ENCODE measurements at regions not wholly inside any gene's neighbourhood (a gene's known extent, or its start where the extent isn't known, plus 50 kb on each side); places are given as distances from the start of the nearest gene placed in this dataset.
A peak's percentile ranks its signal among the peaks of the same experiment; 100 is the strongest.

- peak; percentile 83 for TF ChIP-seq CTCF (conservative IDR thresholded peaks at IDR 0.05)
- H3K27me3 Mint-ChIP-seq (ENCODE audit: low read depth) = no peaks in the 10 kb centered on the region
- H3K9me3 Mint-ChIP-seq = no peaks in the 10 kb centered on the region
- no peak overlapping the region for H3K27ac Mint-ChIP-seq (ENCODE audit: unreplicated experiment)
- no peak overlapping the region for H3K4me3 Mint-ChIP-seq
- peak; percentile 17 for DNase-seq (ENCODE audit: low read depth, low spot score)
- no peaks in the 10 kb centered on the region for H3K36me3 Mint-ChIP-seq (ENCODE audit: low read depth)
- peaks cover 16% of the 10 kb centered on the region for H3K4me1 Mint-ChIP-seq
Observed at GRCh38 chr5:108681079-108681921, 66.4 kb upstream of the FER start.

GRCh38 chr5:108678091-108678490 is 69.6 kb upstream of the FER start:
- DNase-seq (ENCODE audit: low read depth, low spot score) = no peak
- Mint-ChIP-seq H3K27ac (ENCODE audit: unreplicated experiment) (no peak overlapping the region), H3K36me3 (ENCODE audit: low read depth) (no peaks in the 10 kb centered on the region), H3K4me1 (peaks cover 14% of the 10 kb centered on the region), H3K27me3 (ENCODE audit: low read depth) (no peaks in the 10 kb centered on the region), H3K4me3 (no peak overlapping the region), H3K9me3 (no peaks in the 10 kb centered on the region)
- TF ChIP-seq CTCF (conservative IDR thresholded peaks at IDR 0.05) = no peak

- no peaks in the 10 kb centered on the region for H3K36me3 Mint-ChIP-seq (ENCODE audit: low read depth)
- H3K4me3 Mint-ChIP-seq = no peak overlapping the region
- no peak overlapping the region for H3K27ac Mint-ChIP-seq (ENCODE audit: unreplicated experiment)
- no peaks in the 10 kb centered on the region for H3K9me3 Mint-ChIP-seq
- H3K27me3 Mint-ChIP-seq (ENCODE audit: low read depth) = no peaks in the 10 kb centered on the region
- H3K4me1 Mint-ChIP-seq = peaks cover 26% of the 10 kb centered on the region
- DNase-seq (ENCODE audit: low read depth, low spot score) = no peak
- TF ChIP-seq CTCF (conservative IDR thresholded peaks at IDR 0.05) = no peak
Observed at GRCh38 chr5:108675736-108676135, 72.0 kb upstream of the FER start.

- TF ChIP-seq CTCF (conservative IDR thresholded peaks at IDR 0.05) = no peak
- no peak overlapping the region for H3K4me3 Mint-ChIP-seq
- no peaks in the 10 kb centered on the region for H3K36me3 Mint-ChIP-seq (ENCODE audit: low read depth)
- no peaks in the 10 kb centered on the region for H3K27me3 Mint-ChIP-seq (ENCODE audit: low read depth)
- no peak for DNase-seq (ENCODE audit: low read depth, low spot score)
- peaks cover 3% of the 10 kb centered on the region for H3K9me3 Mint-ChIP-seq
- peaks cover 43% of the 10 kb centered on the region for H3K4me1 Mint-ChIP-seq
- no peak overlapping the region for H3K27ac Mint-ChIP-seq (ENCODE audit: unreplicated experiment)
Observed at GRCh38 chr5:108672639-108673038, 75.1 kb upstream of the FER start.

GRCh38 chr5:108670591-108671289 is 77.0 kb upstream of the FER start:
- Mint-ChIP-seq H3K36me3 (ENCODE audit: low read depth) (no peaks in the 10 kb centered on the region), H3K4me1 (peaks cover 43% of the 10 kb centered on the region), H3K4me3 (peak overlapping the region; percentile 37), H3K27ac (ENCODE audit: unreplicated experiment) (peak overlapping the region; percentile 91), H3K27me3 (ENCODE audit: low read depth) (no peaks in the 10 kb centered on the region), H3K9me3 (peaks cover 13% of the 10 kb centered on the region)
- DNase-seq (ENCODE audit: low read depth, low spot score) = no peak
- no peak for TF ChIP-seq CTCF (conservative IDR thresholded peaks at IDR 0.05)

All from neural crest cell (in vitro differentiated cells).